Neural cell (in vitro differentiated cells): ENCODE measurements at regions not wholly inside any gene's neighbourhood (a gene's known extent, or its start where the extent isn't known, plus 50 kb on each side); places are given as distances from the start of the nearest gene placed in this dataset.

Source experiments
- H2AFZ ChIP-seq: fragments of 200-600, 300-800 bp; sonication (generic), shearing (Covaris generic); 2 replicates; pipeline ENCODE4 v1.6.0; 2014; ENCODE audit warnings: low read depth, mild to moderate bottlenecking, antibody characterized with exemption, low read length, moderate library complexity
- H3F3A ChIP-seq: fragments of 200-600 bp; shearing (Covaris generic); 2 replicates; pipeline ENCODE4 v1.6.1; 2016; ENCODE audit warnings: mild to moderate bottlenecking, moderate library complexity, mixed read lengths, antibody characterized with exemption, low read length; ENCODE audit not compliant: insufficient read depth, poor library complexity, severe bottlenecking
- H3K27ac ChIP-seq: fragments of 200-600, 300-800 bp; sonication (generic), shearing (Covaris generic); 2 replicates; pipeline ENCODE4 v1.5.1; 2014; ENCODE audit warnings: mild to moderate bottlenecking, low read length, moderate library complexity
- H3K27me3 ChIP-seq: fragments of 300-800, 200-600 bp; sonication (generic), shearing (Covaris generic); 2 replicates; pipeline ENCODE4 v1.6.0; 2014; ENCODE audit warnings: mild to moderate bottlenecking, low read depth, low read length, moderate library complexity; ENCODE audit not compliant: insufficient read depth
- H3K36me3 ChIP-seq: fragments of 300-800, 200-600 bp; sonication (generic), shearing (Covaris generic); 2 replicates; pipeline ENCODE4 v1.5.1; 2014; ENCODE audit warnings: mild to moderate bottlenecking, antibody characterized with exemption, low read length, moderate library complexity; ENCODE audit not compliant: insufficient read depth
- H3K4me2 ChIP-seq: fragments of 300-800, 200-600 bp; sonication (generic), shearing (Covaris generic); 2 replicates; pipeline ENCODE4 v1.6.0; 2014; ENCODE audit warnings: mild to moderate bottlenecking, low read length
- H3K4me3 ChIP-seq: fragments of 300-800, 200-600 bp; sonication (generic), shearing (Covaris generic); 2 replicates; pipeline ENCODE4 v1.5.1; 2014; ENCODE audit warnings: mild to moderate bottlenecking, low read length, moderate library complexity
- H3K79me2 ChIP-seq: fragments of 200-600 bp; shearing (Covaris generic); replicated peaks from 2 replicates; pipeline ENCODE4 v1.6.0; 2014; ENCODE audit warnings: mild to moderate bottlenecking, low read length, moderate library complexity; ENCODE audit not compliant: insufficient read depth
- H3K9ac ChIP-seq: fragments of 300-800, 200-600 bp; sonication (generic), shearing (Covaris generic); 2 replicates; pipeline ENCODE4 v1.6.1; 2016; ENCODE audit warnings: mild to moderate bottlenecking, low read length, mixed read lengths
- H3K9me2 ChIP-seq: fragments of 200-600 bp; shearing (Covaris generic); 2 replicates; pipeline ENCODE4 v1.6.1; 2016; ENCODE audit warnings: mild to moderate bottlenecking, low read length, mixed read lengths; ENCODE audit not compliant: insufficient read depth
- H3K9me3 ChIP-seq: fragments of 200-600, 300-800 bp; sonication (generic), shearing (Covaris generic); 2 replicates; pipeline ENCODE4 v1.6.1; 2016; ENCODE audit warnings: mild to moderate bottlenecking, mixed run types, low read length, moderate library complexity, mixed read lengths
- H4K20me1 ChIP-seq: fragments of 200-600 bp; shearing (Covaris generic); 2 replicates; pipeline ENCODE4 v1.6.1; 2016; ENCODE audit warnings: mild to moderate bottlenecking, mixed run types; ENCODE audit not compliant: insufficient read depth
- EP300 ChIP-seq: fragments of 450-650 bp; conservative IDR thresholded peaks from 2 replicates; pipeline ENCODE4 v1.6.1; 2014; ENCODE audit warnings: antibody characterized with exemption, mild to moderate bottlenecking, moderate library complexity; ENCODE audit not compliant: poor library complexity, severe bottlenecking
- EZH2 ChIP-seq: fragments of 200-600, 300-800 bp; shearing (Covaris generic), sonication (generic); IDR thresholded peaks from 2 replicates; pipeline ENCODE4 v1.6.1; 2014; ENCODE audit warnings: antibody characterized with exemption, low read length, borderline replicate concordance, mild to moderate bottlenecking; ENCODE audit not compliant: insufficient read depth, poor library complexity, severe bottlenecking
- MXI1 ChIP-seq: fragments of 450-650 bp; conservative IDR thresholded peaks from 2 replicates; pipeline ENCODE4 v1.6.1; 2014; ENCODE audit warnings: antibody characterized with exemption, mild to moderate bottlenecking; ENCODE audit not compliant: poor library complexity, severe bottlenecking
- POLR2AphosphoS5 ChIP-seq: IDR thresholded peaks from 2 replicates; pipeline ENCODE4 v1.6.1; 2012
- RAD21 ChIP-seq: fragments of 450-650 bp; conservative IDR thresholded peaks from 2 replicates; pipeline ENCODE4 v1.6.1; 2014; ENCODE audit warnings: antibody characterized with exemption, mild to moderate bottlenecking, moderate library complexity
- SMC3 ChIP-seq: fragments of 450-650 bp; conservative IDR thresholded peaks from 2 replicates; pipeline ENCODE4 v1.6.1; 2014; ENCODE audit warnings: antibody characterized with exemption, mild to moderate bottlenecking, moderate library complexity; ENCODE audit not compliant: poor library complexity
- TAF1 ChIP-seq: IDR thresholded peaks from 2 replicates; pipeline ENCODE4 v1.6.1; 2012; ENCODE audit warnings: low read depth
- TF ChIP-seq, protein P1 (sequence below): IDR thresholded peaks from 2 replicates; pipeline ENCODE4 v1.6.1; 2012; ENCODE audit warnings: borderline replicate concordance
- TF ChIP-seq, protein P2 (sequence below): fragments of 450-650 bp; IDR thresholded peaks from 2 replicates; pipeline ENCODE4 v1.5.1; 2014; ENCODE audit warnings: antibody characterized with exemption, mild to moderate bottlenecking, moderate library complexity; ENCODE audit not compliant: poor library complexity, severe bottlenecking

DNA sequence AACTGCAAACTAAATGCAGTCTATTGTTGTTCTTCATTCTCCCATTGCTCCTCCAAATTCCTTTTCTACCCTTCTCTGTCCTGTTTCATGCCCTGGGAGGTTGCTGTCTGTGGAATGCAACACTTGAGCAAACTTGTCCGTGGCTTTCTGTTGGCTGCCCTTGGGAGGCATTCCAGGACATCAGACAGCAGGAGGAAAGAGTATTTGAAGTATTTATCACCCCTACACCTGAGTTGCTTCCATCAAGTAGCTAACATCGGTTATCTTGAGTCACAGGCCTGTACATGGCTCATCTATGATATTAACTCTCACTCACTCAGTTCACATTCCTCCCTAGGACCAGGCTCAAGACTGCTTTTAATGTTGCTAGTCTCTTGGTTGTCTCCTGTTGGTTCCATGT is 803.4 kb upstream of the CDH6 start:
- Histone ChIP-seq H3K79me2 (no peaks in the 10 kb centered on the region), H3F3A (no peaks in the 10 kb centered on the region), H3K4me3 (no peak overlapping the region), H3K4me2 (no peak overlapping the region), H3K27me3 (no peaks in the 10 kb centered on the region), H4K20me1 (no peaks in the 10 kb centered on the region), H3K27ac (no peak overlapping the region), H3K9me2 (no peaks in the 10 kb centered on the region), H3K9ac (no peak overlapping the region), H3K9me3 (no peaks in the 10 kb centered on the region), H2AFZ (no peak overlapping the region), H3K36me3 (no peaks in the 10 kb centered on the region)
- no peak for TF ChIP-seq MXI1
- TF ChIP-seq EP300: no peak
- TF ChIP-seq POLR2AphosphoS5: no peak
- TF ChIP-seq, protein P1, sequence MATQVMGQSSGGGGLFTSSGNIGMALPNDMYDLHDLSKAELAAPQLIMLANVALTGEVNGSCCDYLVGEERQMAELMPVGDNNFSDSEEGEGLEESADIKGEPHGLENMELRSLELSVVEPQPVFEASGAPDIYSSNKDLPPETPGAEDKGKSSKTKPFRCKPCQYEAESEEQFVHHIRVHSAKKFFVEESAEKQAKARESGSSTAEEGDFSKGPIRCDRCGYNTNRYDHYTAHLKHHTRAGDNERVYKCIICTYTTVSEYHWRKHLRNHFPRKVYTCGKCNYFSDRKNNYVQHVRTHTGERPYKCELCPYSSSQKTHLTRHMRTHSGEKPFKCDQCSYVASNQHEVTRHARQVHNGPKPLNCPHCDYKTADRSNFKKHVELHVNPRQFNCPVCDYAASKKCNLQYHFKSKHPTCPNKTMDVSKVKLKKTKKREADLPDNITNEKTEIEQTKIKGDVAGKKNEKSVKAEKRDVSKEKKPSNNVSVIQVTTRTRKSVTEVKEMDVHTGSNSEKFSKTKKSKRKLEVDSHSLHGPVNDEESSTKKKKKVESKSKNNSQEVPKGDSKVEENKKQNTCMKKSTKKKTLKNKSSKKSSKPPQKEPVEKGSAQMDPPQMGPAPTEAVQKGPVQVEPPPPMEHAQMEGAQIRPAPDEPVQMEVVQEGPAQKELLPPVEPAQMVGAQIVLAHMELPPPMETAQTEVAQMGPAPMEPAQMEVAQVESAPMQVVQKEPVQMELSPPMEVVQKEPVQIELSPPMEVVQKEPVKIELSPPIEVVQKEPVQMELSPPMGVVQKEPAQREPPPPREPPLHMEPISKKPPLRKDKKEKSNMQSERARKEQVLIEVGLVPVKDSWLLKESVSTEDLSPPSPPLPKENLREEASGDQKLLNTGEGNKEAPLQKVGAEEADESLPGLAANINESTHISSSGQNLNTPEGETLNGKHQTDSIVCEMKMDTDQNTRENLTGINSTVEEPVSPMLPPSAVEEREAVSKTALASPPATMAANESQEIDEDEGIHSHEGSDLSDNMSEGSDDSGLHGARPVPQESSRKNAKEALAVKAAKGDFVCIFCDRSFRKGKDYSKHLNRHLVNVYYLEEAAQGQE: no peak
- TF ChIP-seq SMC3: no peak
- TF ChIP-seq, protein P2, sequence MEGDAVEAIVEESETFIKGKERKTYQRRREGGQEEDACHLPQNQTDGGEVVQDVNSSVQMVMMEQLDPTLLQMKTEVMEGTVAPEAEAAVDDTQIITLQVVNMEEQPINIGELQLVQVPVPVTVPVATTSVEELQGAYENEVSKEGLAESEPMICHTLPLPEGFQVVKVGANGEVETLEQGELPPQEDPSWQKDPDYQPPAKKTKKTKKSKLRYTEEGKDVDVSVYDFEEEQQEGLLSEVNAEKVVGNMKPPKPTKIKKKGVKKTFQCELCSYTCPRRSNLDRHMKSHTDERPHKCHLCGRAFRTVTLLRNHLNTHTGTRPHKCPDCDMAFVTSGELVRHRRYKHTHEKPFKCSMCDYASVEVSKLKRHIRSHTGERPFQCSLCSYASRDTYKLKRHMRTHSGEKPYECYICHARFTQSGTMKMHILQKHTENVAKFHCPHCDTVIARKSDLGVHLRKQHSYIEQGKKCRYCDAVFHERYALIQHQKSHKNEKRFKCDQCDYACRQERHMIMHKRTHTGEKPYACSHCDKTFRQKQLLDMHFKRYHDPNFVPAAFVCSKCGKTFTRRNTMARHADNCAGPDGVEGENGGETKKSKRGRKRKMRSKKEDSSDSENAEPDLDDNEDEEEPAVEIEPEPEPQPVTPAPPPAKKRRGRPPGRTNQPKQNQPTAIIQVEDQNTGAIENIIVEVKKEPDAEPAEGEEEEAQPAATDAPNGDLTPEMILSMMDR: no peak
- no peak for TF ChIP-seq TAF1

DNA sequence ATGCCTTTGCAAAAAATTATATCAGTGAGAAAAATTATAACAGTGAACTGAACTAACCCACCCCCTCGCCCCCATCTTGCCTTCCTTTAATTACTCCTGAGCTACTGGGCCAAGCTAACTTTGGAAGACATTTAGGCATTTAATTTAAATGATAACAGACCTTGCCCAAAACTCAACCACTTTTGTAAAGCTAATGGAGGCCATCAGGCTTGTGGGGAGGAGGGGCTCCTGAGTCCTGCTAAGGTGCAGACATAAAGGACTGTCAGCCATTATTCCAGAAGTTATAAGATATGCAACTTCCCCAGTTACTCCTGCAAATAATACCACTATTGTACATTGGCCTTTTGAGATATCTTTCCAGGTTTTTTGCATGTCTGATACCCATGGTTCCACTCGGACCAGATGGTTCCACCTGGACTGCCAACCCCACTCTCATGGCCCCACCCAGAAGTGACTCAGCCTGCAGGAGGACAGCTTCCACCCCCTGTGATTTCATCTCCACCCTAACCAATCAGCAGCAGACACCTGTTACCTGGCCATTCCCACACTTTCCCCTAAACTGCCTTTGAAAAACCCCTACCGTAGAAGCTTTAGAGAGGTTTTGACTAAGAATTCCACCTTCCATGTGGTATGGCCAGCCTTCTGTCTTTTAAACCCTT is 805.4 kb upstream of the CDH6 start:
- no peak overlapping the region for H3K4me3 ChIP-seq
- H3K9me2 ChIP-seq: no peaks in the 10 kb centered on the region
- no peaks in the 10 kb centered on the region for H3K79me2 ChIP-seq
- no peaks in the 10 kb centered on the region for H4K20me1 ChIP-seq
- no peaks in the 10 kb centered on the region for H3K9me3 ChIP-seq
- no peaks in the 10 kb centered on the region for H3K36me3 ChIP-seq
- H3K27ac ChIP-seq: no peak overlapping the region
- H3K9ac ChIP-seq: no peak overlapping the region
- TF ChIP-seq RAD21 (no peak), TAF1 (no peak), POLR2AphosphoS5 (no peak), EZH2 (no peak), SMC3 (no peak), EP300 (no peak), MXI1 (no peak)
- TF ChIP-seq, protein P2: no peak
- TF ChIP-seq, protein P1: no peak
- no peaks in the 10 kb centered on the region for H3F3A ChIP-seq
- H3K27me3 ChIP-seq: no peaks in the 10 kb centered on the region
- H3K4me2 ChIP-seq: no peak overlapping the region
- H2AFZ ChIP-seq: no peak overlapping the region
